ENCODE measurements at regions not wholly inside any gene's neighbourhood (a gene's known extent, or its start where the extent isn't known, plus 50 kb on each side); places are given as distances from the start of the nearest gene placed in this dataset.

- TF ChIP-seq CTCF (IDR thresholded peaks at IDR 0.05; ENCODE audit: low read depth, low read length, missing input control) (no peak), RXRA (IDR thresholded peaks at IDR 0.05) (no peak), GABPA (IDR thresholded peaks at IDR 0.05 in 1 of 2, conservative IDR thresholded peaks at IDR 0.05 in 1 of 2) (no peak), MAX (IDR thresholded peaks at IDR 0.05) (no peak), YY1 (IDR thresholded peaks at IDR 0.05) (no peak), EGR1 (IDR thresholded peaks at IDR 0.05; ENCODE audit: low read depth in 2 of 2) (no peak), ATF3 (IDR thresholded peaks at IDR 0.05) (no peak), TAF1 (conservative IDR thresholded peaks at IDR 0.05) (no peak)
Observed at GRCh38 chr10:27399871-27400270, 104.2 kb upstream of the RAB18 start.

Data from liver (tissue), 3 donors.